Stimulated activated naive CD4-positive, alpha-beta T cell (primary cell): ENCODE measurements at regions not wholly inside any gene's neighbourhood (a gene's known extent, or its start where the extent isn't known, plus 50 kb on each side); places are given as distances from the start of the nearest gene placed in this dataset.

ENCODE experiments used
- DNase-seq, 6 experiments: peaks; one replicate each; lab custom pipeline; 2025; lab: John Stamatoyannopoulos, UW

DNA sequence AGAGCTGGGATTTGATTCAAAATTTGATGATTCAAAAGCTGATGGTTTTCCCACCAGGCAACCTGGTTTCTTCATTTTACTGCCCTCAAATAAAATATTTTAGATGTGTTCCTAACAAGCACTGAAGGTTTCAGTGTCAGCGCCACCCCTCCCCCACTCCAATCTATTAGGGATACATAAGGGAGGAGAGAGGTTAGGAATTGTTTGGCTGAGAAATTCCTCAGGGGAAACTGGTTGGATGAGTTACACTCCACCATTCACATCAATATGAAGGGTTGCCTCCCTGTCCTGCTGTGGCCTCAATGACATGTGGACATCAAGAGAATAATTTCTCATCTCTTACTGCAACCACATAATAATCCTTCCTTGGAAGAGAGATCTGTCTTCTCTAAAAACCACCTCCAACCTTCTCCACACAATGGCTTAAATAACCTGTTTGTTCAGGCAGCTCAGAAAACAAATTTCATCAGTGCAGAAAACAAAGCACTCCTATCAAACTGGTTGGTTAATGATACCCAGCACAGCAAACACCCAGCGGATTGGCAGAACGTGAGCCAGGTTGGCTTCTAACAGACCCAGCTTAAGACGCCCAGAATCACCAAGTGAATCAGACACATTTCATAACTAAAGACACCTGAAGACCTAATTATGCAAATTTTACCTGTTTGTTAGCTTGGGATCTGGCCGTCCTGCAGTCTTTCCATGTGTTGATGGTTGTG, 136.0 kb upstream of the SGK1 start:
- DNase-seq: no peak

DNA sequence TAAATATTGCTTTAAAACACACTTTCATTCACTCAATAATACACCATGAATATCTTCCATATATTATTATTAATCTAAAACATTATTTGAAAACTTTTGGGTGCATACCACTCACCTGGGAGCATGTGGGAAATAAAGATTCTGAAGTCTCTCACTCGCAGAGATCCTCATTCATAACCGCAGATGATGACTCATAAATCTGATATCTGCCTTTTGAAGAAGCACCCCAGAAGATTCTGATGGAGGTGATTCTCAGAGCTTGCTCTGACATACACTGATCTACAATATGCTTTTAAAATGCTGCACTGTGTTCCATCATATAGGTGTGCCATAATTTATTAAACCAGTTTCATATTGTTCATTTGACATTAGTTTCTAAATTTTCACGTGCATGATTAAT, 135.0 kb upstream of the SGK1 start:
- DNase-seq: no peak

- DNase-seq: no peak
Measured at GRCh38 chr6:134451529-134451928, 133.6 kb upstream of the SGK1 start.

GRCh38 chr6:134449781-134450180, 131.9 kb upstream of the SGK1 start:
- DNase-seq: no peak

- no peak for DNase-seq
Measured at GRCh38 chr6:134449004-134449403, 131.1 kb upstream of the SGK1 start.

DNA sequence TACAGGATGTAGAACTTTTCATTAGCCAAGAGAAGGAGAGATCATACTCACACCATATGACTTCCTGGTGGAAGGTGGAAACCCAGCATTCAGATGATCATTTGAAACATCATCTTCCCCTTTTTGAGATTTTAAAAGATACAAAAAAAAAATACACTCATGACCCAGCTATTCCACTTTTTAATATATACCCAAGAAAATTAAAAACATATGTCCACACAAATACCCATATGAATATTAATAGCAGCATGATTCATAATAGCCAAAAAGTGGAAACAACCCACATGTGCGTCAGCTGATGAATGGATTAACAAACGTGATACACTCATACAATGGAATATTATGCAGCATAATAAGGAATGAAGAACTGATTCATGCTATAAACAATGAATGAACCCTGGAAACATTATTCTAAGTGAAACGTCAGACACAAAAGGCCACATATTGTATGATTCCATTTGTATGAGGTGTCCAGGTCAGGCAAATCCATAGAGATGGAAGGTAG, 130.0 kb upstream of the SGK1 start:
- DNase-seq: no peak

- DNase-seq: no peak
Measured at GRCh38 chr6:134447423-134447822, 129.5 kb upstream of the SGK1 start.

GRCh38 chr6:134446896-134447295, 129.0 kb upstream of the SGK1 start:
- no peak for DNase-seq

- no peak for DNase-seq
Measured at GRCh38 chr6:134446218-134446848, 128.4 kb upstream of the SGK1 start.

- no peak for DNase-seq
Measured at GRCh38 chr6:134443009-134443408, 125.1 kb upstream of the SGK1 start.

- DNase-seq: no peak
Measured at GRCh38 chr6:134442073-134442472, 124.2 kb upstream of the SGK1 start.

DNA sequence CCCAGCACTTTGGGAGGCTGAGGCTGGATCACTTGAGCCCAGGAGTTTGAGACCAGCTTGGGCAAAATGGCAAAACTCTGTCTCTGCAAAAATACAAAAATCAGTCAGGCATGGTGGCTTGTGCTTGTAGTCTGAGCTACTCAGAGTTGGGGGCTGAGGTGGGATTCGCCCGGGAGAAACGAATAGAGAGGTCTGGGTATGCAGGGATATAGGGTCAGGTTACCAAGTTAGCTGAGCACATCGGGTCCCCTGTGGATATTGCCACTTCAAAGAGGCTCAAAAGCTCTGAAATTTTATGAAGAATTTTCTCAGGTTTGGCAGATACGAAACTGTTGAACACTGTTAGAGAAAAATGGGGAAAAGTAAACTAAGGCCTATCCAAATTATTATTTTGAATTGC, 120.9 kb upstream of the SGK1 start:
- no peak for DNase-seq

DNA sequence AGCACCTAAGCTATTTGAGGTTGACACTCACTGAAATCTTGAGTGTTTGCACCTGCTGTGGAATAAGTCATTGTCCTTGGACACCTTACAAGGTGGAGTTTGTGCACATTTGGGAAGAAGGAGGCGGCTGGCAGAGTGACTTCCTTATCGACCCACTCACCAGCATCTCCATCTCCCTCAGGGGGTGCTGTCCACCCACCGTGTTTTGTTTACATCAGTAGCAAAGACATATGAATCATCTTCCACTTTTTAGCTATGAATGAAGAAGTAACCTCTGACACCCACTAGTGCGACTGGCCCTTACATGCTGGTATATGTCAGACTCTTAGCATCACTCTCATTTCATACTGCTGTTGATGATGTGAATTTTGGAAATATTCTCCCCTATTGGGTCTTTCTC, 119.5 kb upstream of the SGK1 start:
- no peak for DNase-seq

DNA sequence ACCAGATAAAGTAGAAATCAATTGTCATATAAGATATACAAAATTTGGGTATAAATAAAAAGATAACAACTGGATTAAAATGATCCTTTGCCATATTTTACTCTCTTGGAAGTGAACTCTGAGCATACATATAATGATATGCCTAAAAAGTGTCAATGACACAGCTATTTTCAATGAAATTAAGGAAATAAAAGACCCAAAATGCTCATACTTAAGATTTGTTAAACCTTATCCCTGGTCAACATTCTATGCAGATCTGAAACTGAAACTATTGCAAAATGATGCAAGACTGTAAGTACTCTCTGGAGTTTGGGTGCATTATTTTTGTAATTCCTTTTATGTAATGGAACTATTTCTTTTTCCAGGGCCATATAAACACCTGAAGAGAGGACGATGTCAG, 119.0 kb upstream of the SGK1 start:
- DNase-seq: no peak

DNA sequence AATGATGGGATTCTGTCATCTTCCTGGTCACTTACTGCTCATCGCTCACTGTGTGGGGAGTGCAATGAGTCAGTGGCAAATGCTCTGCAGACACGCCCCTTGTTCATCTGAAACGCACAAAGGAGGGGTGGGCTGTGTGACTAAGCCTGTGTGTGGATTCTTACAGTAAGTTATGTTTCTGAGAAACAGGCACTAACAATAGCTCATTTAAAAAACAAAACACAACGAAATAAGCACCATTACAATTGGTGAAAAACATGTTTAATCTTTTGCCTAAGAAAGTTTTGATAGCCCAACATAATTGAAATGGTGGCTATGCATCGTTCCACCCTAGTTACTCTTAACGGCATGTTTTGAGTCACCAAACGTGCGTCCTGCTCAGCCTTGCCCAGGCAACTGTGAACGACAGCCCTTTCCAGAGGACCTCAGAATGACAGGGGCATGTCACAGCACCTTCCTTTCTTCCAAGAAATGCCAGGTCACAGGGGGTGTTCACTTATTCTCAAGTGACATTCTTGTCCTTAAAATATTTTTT, 118.4 kb upstream of the SGK1 start:
- no peak for DNase-seq

DNA sequence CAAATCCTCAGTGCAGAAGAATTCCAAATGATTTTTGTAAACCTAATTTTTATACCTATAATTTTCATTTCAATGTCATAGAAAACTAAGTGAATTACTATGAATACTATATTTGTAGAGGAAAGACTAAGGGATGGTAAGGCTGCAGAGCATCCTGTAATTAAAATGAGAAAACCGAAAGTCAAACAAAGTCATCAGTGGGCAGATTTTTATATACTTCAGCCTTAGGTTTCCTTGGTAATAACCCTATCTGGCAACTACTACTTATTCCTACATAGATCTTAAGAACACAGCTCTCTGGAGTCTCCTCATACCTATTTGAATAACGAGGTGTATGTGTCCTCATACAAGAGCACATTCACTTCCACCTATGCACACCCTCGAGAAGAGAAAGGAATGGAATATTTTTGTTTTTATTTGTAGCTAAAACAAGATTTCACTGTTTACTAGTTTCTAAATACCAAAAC, 117.9 kb upstream of the SGK1 start:
- no peak for DNase-seq

DNA sequence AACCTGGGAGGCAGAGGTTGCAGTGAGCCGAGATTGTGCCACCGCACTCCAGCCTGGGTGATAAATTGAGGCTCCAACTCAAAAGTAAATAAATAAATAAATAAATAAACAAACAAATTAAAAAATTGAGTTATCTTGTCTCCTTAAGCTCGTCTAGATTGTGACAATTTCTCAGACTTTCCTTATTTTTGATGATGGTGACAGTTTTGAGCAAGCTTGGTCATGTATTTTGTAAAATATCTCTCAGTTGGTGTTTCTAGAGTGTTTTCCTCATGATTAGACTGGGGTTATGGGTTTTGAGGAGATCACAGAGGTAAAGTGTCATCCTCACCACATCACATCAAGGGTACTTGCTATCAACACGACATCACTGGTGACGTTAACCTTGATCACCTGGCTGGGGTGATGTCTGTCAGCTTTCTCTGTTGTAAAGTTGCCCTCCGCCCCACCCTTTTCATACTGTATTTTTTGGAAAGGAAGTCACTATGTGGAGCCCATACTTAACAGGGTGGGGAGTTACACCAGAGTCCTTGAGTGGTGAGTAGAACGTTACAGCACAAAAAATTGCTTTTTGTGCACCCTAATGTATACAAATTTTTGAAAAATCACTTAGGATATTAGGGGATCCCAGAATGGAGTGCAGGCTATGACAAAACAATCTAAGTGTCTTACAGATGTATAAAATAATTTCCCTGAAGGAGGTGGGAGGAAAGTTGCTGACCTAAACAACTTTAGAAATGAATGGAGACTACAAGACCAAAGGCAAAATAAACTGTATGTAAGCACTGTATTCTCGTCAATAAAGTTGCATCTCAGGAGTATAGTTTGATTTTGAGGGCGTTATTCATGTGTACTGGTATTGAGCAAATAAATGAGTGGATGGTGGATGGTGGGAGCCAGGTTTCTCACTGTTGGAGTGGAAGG, 116.4 kb upstream of the SGK1 start:
- DNase-seq: peak in 1 of 6 experiments; percentile 3

- no peak for DNase-seq
Measured at GRCh38 chr6:134432036-134432435, 114.1 kb upstream of the SGK1 start.

- no peak for DNase-seq
Measured at GRCh38 chr6:134431421-134431859, 113.5 kb upstream of the SGK1 start.

- no peak for DNase-seq
Measured at GRCh38 chr6:134429861-134430380, 112.0 kb upstream of the SGK1 start.

DNA sequence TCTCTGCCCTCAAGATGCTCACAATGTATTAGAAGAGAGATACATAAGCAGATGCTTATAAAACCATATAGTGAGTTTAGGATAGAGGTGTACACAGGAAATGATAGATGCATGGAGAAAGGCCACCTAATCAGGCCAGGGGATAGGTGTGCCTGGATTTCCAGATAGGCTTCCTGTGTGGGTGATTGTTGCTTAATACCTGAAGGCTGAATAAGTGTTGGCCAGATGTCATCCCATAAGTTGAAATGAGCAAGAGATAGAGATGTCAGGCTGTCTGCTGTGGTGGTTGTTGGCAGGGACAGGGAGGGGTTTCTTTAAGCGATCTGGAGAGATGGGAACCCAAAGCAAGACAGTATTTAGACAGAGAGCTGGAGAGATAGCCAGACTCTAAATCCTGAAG, 109.8 kb upstream of the SGK1 start:
- no peak for DNase-seq

DNA sequence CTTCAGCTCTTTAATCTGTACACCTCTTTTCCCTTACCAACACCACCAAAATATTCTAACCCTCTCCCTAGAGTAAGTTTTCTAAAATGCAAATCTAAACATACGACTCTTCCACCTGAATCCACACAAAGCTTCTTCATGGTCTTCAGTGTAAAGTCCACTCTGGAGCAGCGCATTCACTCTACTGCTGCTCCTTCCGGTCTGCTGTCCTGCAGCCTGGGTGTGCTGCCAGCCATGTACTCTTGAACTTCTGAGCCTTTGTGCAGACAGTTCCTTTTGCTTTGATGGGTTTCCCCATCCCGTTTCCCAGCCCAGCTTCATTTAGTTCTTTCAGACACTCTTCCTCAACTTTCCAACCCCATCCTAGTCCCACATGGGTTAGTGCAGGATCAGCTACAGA, 108.7 kb upstream of the SGK1 start:
- no peak for DNase-seq
